DOHH2 (cell line): ENCODE measurements at regions not wholly inside any gene's neighbourhood (a gene's known extent, or its start where the extent isn't known, plus 50 kb on each side); places are given as distances from the start of the nearest gene placed in this dataset.

Experiments
- EZH2phosphoT487 ChIP-seq: fragments of 200-600 bp; sonication (generic); IDR thresholded peaks from 2 replicates; pipeline ENCODE4 v1.6.1; 2017; ENCODE audit warnings: borderline replicate concordance, mild to moderate bottlenecking, antibody characterized with exemption, low read length, moderate library complexity, mixed read lengths
- TF ChIP-seq, protein P1 (sequence below): fragments of 200-600 bp; sonication (generic); IDR thresholded peaks from one replicate; pipeline ENCODE4 v1.5.1; 2014; ENCODE audit warnings: antibody characterized with exemption, mild to moderate bottlenecking, low read depth, low read length; ENCODE audit not compliant: poor library complexity, severe bottlenecking

DNA sequence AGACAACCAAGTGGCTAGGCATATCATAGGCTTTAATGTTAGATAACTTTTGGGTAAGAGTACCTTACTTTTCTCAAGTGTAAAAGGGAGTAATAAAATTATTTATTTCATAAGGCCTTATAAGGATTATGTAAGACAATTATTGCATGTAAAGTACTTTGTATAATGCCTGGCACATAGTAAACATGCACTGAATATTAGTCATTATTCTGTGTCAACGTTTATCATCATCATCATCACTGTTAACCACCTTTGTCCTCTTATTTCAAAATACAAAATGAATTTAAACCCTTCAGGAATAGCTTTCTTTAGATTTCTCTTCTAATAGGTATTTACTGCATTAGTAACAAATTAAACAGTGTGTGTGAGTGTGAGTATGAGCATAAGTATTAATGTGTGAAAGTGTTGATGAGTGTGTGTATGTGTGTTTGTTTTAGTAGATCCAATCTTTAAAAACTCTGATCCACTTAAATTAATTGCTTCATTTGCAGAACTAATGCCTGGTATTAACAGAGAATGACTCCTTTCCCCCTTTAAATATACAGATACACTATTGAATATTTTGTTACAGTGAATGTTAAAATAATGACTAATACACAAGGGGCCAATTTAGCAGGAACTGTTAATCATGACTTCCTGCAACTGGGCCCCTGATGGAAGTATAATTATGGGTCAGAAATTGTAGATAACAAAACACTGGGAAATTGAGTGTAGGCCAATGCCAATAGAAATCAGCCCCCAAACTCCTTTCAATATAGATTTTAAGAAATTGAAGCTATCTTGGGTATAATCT, 213.3 kb upstream of the FZD8 start:
- TF ChIP-seq, protein P1, sequence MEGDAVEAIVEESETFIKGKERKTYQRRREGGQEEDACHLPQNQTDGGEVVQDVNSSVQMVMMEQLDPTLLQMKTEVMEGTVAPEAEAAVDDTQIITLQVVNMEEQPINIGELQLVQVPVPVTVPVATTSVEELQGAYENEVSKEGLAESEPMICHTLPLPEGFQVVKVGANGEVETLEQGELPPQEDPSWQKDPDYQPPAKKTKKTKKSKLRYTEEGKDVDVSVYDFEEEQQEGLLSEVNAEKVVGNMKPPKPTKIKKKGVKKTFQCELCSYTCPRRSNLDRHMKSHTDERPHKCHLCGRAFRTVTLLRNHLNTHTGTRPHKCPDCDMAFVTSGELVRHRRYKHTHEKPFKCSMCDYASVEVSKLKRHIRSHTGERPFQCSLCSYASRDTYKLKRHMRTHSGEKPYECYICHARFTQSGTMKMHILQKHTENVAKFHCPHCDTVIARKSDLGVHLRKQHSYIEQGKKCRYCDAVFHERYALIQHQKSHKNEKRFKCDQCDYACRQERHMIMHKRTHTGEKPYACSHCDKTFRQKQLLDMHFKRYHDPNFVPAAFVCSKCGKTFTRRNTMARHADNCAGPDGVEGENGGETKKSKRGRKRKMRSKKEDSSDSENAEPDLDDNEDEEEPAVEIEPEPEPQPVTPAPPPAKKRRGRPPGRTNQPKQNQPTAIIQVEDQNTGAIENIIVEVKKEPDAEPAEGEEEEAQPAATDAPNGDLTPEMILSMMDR = no peak
- no peak for TF ChIP-seq EZH2phosphoT487
